Cardiac muscle cell (in vitro differentiated cells and primary cell): ENCODE measurements at regions not wholly inside any gene's neighbourhood (a gene's known extent, or its start where the extent isn't known, plus 50 kb on each side); places are given as distances from the start of the nearest gene placed in this dataset.

ENCODE experiments used
- DNase-seq, 2 donors: peaks; one replicate each; pipeline versions ENCODE4 v3.0.0 to v3.0.0-alpha.2; 2010 to 2017; ENCODE audit warnings: low read depth in 1 of 2, low spot score in 1 of 2
- H3K27ac ChIP-seq: fragments of 200-600 bp; sonication (generic); 2 replicates; pipeline ENCODE4 v1.5.1; 2016
- H3K27me3 ChIP-seq: fragments of 200-600 bp; sonication (generic); 2 replicates; pipeline ENCODE4 v1.6.0; 2016; ENCODE audit warnings: control low read depth
- H3K36me3 ChIP-seq: fragments of 200-600 bp; sonication (generic); 2 replicates; pipeline ENCODE4 v1.5.1; 2016; ENCODE audit warnings: control low read depth
- H3K4me1 ChIP-seq: fragments of 200-600 bp; sonication (generic); 2 replicates; pipeline ENCODE4 v1.8.1; 2017; ENCODE audit warnings: low read depth, mild to moderate bottlenecking, mixed run types
- H3K4me3 ChIP-seq: fragments of 200-600 bp; sonication (generic); 2 replicates; pipeline ENCODE4 v1.5.1; 2016; ENCODE audit warnings: mild to moderate bottlenecking
- H3K9me3 ChIP-seq: fragments of 200-600 bp; sonication (generic); 2 replicates; pipeline ENCODE4 v1.5.1; 2017; ENCODE audit warnings: low read depth, mild to moderate bottlenecking, control low read depth
- TF ChIP-seq, protein P1 (sequence below): IDR thresholded peaks from 2 replicates; pipeline ENCODE4 v1.5.1; 2012; ENCODE audit warnings: low read depth, mild to moderate bottlenecking, low read length

DNA sequence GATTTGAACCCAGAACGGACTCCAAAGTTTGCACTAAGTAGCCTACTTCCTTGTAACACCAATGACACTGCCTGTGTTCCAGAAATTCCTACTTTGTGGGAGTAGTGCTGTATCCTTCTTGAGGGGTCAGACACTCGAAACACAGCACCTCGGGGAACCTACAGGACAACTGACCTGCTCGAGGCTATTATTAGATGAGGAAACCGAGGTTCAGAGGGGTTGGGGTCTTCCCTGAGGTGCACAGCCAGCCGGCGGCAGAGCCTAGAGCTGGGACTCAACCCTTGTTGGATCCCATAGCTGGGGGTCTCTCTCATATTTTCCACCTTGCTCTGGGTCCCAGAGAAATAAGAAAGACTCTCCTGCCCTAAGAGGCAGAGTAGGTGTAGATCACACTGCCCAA, 89.8 kb upstream of the PTPN1 start:
- Histone ChIP-seq H3K4me1 (no peaks in the 10 kb centered on the region), H3K36me3 (no peaks in the 10 kb centered on the region), H3K9me3 (no peaks in the 10 kb centered on the region), H3K4me3 (no peak overlapping the region), H3K27me3 (no peaks in the 10 kb centered on the region), H3K27ac (no peak overlapping the region)
- no peak for DNase-seq
- TF ChIP-seq, protein P1, sequence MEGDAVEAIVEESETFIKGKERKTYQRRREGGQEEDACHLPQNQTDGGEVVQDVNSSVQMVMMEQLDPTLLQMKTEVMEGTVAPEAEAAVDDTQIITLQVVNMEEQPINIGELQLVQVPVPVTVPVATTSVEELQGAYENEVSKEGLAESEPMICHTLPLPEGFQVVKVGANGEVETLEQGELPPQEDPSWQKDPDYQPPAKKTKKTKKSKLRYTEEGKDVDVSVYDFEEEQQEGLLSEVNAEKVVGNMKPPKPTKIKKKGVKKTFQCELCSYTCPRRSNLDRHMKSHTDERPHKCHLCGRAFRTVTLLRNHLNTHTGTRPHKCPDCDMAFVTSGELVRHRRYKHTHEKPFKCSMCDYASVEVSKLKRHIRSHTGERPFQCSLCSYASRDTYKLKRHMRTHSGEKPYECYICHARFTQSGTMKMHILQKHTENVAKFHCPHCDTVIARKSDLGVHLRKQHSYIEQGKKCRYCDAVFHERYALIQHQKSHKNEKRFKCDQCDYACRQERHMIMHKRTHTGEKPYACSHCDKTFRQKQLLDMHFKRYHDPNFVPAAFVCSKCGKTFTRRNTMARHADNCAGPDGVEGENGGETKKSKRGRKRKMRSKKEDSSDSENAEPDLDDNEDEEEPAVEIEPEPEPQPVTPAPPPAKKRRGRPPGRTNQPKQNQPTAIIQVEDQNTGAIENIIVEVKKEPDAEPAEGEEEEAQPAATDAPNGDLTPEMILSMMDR, result no peak

DNA sequence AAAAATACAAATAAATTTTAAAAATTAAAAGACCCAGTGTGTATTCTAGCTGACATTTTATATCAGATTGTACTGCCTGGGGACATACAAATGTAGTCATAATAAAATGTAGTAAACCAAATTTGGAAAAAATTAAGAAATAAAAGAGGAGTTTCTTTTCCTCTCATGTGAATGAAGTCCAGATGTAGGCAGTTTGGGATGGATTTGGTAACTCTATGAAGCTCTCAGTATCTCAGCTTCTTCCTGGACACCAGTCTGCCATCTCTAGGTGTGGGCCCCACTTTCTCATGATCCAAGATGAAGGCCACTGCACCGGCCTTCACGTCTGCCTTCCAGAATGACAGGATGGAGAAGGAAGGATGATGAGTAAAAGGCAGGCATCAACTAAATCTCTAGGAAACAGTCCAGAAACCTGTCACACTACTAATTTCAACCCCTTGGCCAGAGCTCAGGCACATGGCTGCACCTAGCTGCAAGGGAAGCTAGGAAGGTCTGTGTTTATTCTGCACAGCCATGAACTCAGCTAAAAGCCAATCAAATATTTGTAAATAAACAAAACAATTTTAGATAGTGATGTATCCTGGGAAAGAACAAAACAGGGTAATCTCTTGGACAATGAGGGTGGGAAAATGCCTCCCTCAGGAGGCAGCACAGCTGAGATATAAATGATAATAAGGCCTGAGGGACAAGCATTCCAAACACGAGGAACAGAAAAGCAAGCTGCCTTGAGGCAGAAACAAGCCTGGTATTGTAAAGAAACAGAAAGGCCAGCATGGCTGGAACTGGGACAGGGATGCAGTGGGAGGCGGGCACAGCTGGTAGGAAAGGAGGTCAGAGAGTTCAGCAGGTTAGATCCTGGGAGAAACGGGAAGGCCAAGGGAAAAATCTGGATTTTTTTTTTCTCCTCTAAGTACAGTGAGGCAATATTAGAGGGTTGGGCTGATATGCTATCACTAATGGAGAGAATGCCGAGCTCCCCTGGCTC, 88.5 kb upstream of the PTPN1 start:
- no peak overlapping the region for H3K4me3 ChIP-seq
- no peak overlapping the region for H3K27ac ChIP-seq
- TF ChIP-seq, protein P1, result no peak
- H3K27me3 ChIP-seq, result no peaks in the 10 kb centered on the region
- H3K36me3 ChIP-seq, result no peaks in the 10 kb centered on the region
- H3K4me1 ChIP-seq, result no peaks in the 10 kb centered on the region
- H3K9me3 ChIP-seq, result no peaks in the 10 kb centered on the region
- DNase-seq, result no peak

DNA sequence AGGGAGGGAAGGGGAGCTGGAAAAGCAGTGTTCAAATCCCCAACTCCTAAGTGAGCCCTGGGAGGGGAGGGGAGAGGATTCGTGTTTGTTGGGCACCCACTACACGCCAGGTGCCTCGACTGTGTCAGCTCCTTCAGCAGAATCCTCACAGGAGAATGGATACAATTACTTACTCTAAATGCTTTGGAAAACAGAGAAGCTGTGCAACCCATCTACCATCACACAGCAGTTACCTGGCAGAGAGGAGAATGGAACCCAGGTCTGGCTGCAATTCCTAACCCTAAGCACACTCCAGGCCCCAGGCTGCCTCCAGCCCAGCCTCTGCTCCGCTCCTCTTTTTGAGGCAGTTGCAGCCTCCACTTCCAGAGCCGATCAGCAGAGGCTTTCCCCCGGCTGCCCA, 86.4 kb upstream of the PTPN1 start:
- DNase-seq, result no peak
- Histone ChIP-seq H3K4me1 (no peaks in the 10 kb centered on the region), H3K4me3 (no peak overlapping the region), H3K36me3 (no peaks in the 10 kb centered on the region), H3K27ac (no peak overlapping the region), H3K9me3 (no peaks in the 10 kb centered on the region), H3K27me3 (no peaks in the 10 kb centered on the region)
- TF ChIP-seq, protein P1, result no peak

DNA sequence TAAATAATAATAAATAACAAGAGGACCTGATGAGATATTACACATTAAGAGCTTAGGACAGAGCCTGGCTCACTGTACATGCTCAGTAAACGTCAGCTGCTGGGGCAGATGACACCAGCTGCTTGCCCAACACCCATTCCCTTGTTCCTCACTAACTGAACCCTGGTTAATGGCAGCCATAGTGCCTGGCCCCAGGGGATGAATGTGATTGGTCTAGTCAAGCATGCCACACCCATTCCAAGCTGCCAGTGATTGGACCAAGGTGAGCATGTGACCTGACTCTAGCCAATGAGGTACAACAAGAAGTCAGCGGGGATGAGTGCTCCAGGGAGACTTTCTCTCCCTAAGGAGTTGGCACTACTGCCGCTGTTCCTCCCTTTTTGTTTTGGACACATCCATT, 85.1 kb upstream of the PTPN1 start:
- H3K27me3 ChIP-seq, result no peaks in the 10 kb centered on the region
- H3K27ac ChIP-seq, result no peak overlapping the region
- DNase-seq, result no peak
- H3K36me3 ChIP-seq, result no peaks in the 10 kb centered on the region
- no peaks in the 10 kb centered on the region for H3K9me3 ChIP-seq
- TF ChIP-seq, protein P1, result no peak
- no peaks in the 10 kb centered on the region for H3K4me1 ChIP-seq
- H3K4me3 ChIP-seq, result no peak overlapping the region

DNA sequence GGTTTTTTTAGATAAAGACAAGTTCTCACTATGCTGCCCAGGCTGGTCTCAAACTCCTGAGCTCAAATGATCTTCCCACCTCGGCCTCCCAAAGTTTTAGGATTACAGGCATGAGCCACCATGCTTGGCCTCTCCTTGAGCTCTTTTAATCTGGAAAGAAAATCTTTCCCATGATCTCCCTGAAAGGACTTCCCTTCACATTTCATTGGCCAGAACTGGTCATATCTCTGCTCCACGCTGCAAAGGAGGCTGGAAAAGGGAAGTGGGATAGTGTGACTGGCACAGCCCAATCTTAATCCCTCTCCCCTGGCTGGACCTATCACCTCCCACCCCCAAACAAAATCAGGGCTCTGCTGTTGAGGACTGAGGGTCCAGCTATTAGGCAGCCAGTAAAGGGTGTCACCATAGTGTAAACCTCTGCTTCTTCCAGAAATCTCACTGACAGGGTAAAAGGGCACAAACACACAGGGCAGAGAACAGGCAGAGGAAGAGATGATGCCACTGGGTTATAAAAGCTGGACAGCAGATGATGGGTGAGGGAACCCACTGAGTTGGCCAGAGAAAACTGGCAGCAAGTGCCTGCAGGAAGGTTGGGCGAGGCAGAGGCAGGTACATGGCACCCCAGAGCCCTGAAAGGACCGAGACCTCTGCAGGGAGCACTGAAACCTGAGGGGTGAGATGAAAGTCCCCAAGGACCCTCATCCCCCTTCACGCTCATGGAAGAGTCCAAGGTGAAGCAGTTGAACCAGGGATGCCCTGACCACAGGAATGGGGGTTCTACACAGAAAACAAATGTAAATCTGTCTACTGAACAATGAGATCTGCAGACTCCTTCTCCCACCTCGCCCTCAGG, 83.1 kb upstream of the PTPN1 start:
- TF ChIP-seq, protein P1, result no peak
- H3K27me3 ChIP-seq, result no peaks in the 10 kb centered on the region
- no peaks in the 10 kb centered on the region for H3K4me1 ChIP-seq
- H3K9me3 ChIP-seq, result no peaks in the 10 kb centered on the region
- H3K27ac ChIP-seq, result no peak overlapping the region
- no peak overlapping the region for H3K4me3 ChIP-seq
- no peak for DNase-seq
- no peaks in the 10 kb centered on the region for H3K36me3 ChIP-seq
